ENCODE measurements at regions not wholly inside any gene's neighbourhood (a gene's known extent, or its start where the extent isn't known, plus 50 kb on each side); places are given as distances from the start of the nearest gene placed in this dataset.
A peak's percentile ranks its signal among the peaks of the same experiment; 100 is the strongest.

GRCh38 chr12:91622981-91623380 is 440.4 kb upstream of the DCN start:
- no peaks in the 10 kb centered on the region for H3K79me2 ChIP-seq (ENCODE audit: low read depth)
- intact Hi-C loops (cut with micrococcal nuclease; ENCODE audit: unreplicated experiment), result no loop called here
- TF ChIP-seq CTCF (conservative IDR thresholded peaks at IDR 0.05) (no peak), EZH2 (IDR thresholded peaks at IDR 0.05; ENCODE audit: low read depth) (no peak)
- no peaks in the 10 kb centered on the region for H3K9me3 ChIP-seq (ENCODE audit: insufficient read depth, low read depth)
- peaks cover 5% of the 10 kb centered on the region; the same call in 1 of the 2 replicates for H3F3A ChIP-seq (ENCODE audit: insufficient read depth, low read depth)
- no peaks in the 10 kb centered on the region for H4K20me1 ChIP-seq (ENCODE audit: insufficient read depth)
- no peaks in the 10 kb centered on the region for H3K27me3 ChIP-seq (ENCODE audit: insufficient read depth, low read depth)
- H3K4me3 ChIP-seq, result no peak overlapping the region
- H3K36me3 ChIP-seq (ENCODE audit: low read depth), result no peaks in the 10 kb centered on the region
- H3K4me1 ChIP-seq (replicated peaks; ENCODE audit: insufficient read depth), result peaks cover 10% of the 10 kb centered on the region
- ChIA-PET CTCF (no interaction called here), POLR2A (ENCODE audit: unreplicated experiment) (no interaction called here)
- no peaks in the 10 kb centered on the region for H3K9me2 ChIP-seq (ENCODE audit: insufficient read depth)
- no peak for DNase-seq
- H3K4me2 ChIP-seq, result no peak overlapping the region
- H2AFZ ChIP-seq, result peak overlapping the region; percentile 32; the same call in 1 of the 2 replicates
- BruUV-seq (replicated peaks), result no TSS peak
- no peak overlapping the region for H3K27ac ChIP-seq

- ChIA-PET POLR2A (ENCODE audit: unreplicated experiment) (interaction anchor here (0.7 kb wide), 1 partner anchor 524 kb away, joined by 3 read pairs; no protein-coding TSS in a partner anchor), CTCF (no interaction called here)
- H3K9me2 ChIP-seq (ENCODE audit: insufficient read depth), result no peaks in the 10 kb centered on the region
- H3F3A ChIP-seq (ENCODE audit: insufficient read depth, low read depth), result peaks cover 9% of the 10 kb centered on the region; the same call in 1 of the 2 replicates
- H4K20me1 ChIP-seq (ENCODE audit: insufficient read depth), result no peaks in the 10 kb centered on the region
- intact Hi-C loops (cut with micrococcal nuclease; ENCODE audit: unreplicated experiment), result no loop called here
- no peak overlapping the region for H3K4me3 ChIP-seq
- H3K36me3 ChIP-seq (ENCODE audit: low read depth), result no peaks in the 10 kb centered on the region
- H3K4me2 ChIP-seq, result no peak overlapping the region
- no peak for DNase-seq
- no peaks in the 10 kb centered on the region for H3K9me3 ChIP-seq (ENCODE audit: insufficient read depth, low read depth)
- TF ChIP-seq EZH2 (IDR thresholded peaks at IDR 0.05; ENCODE audit: low read depth) (no peak), CTCF (conservative IDR thresholded peaks at IDR 0.05) (no peak)
- no peaks in the 10 kb centered on the region for H3K27me3 ChIP-seq (ENCODE audit: insufficient read depth, low read depth)
- H3K27ac ChIP-seq, result no peak overlapping the region
- BruUV-seq (replicated peaks), result no TSS peak
- H2AFZ ChIP-seq, result no peak overlapping the region
- H3K4me1 ChIP-seq (replicated peaks; ENCODE audit: insufficient read depth), result peaks cover 19% of the 10 kb centered on the region
- no peaks in the 10 kb centered on the region for H3K79me2 ChIP-seq (ENCODE audit: low read depth)
Measured at GRCh38 chr12:91622037-91622436, 439.4 kb upstream of the DCN start.

GRCh38 chr12:91620992-91621391 is 438.4 kb upstream of the DCN start:
- no peak for DNase-seq
- ChIA-PET POLR2A (ENCODE audit: unreplicated experiment) (no interaction called here), CTCF (no interaction called here)
- no peak for TF ChIP-seq EZH2 (IDR thresholded peaks at IDR 0.05; ENCODE audit: low read depth)
- TF ChIP-seq CTCF (conservative IDR thresholded peaks at IDR 0.05), result no peak
- no peak overlapping the region for H3K27ac ChIP-seq
- H3K36me3 ChIP-seq (ENCODE audit: low read depth), result no peaks in the 10 kb centered on the region
- no peaks in the 10 kb centered on the region for H3K9me3 ChIP-seq (ENCODE audit: insufficient read depth, low read depth)
- no peak overlapping the region for H3K4me3 ChIP-seq
- H3K27me3 ChIP-seq (ENCODE audit: insufficient read depth, low read depth), result no peaks in the 10 kb centered on the region
- no peaks in the 10 kb centered on the region for H4K20me1 ChIP-seq (ENCODE audit: insufficient read depth)
- H3K79me2 ChIP-seq (ENCODE audit: low read depth), result no peaks in the 10 kb centered on the region
- intact Hi-C loops (cut with micrococcal nuclease; ENCODE audit: unreplicated experiment), result no loop called here
- H3K4me1 ChIP-seq (replicated peaks; ENCODE audit: insufficient read depth), result peaks cover 19% of the 10 kb centered on the region
- H3F3A ChIP-seq (ENCODE audit: insufficient read depth, low read depth), result peaks cover 9% of the 10 kb centered on the region; the same call in 1 of the 2 replicates
- BruUV-seq (replicated peaks), result no TSS peak
- H3K4me2 ChIP-seq, result no peak overlapping the region
- no peaks in the 10 kb centered on the region for H3K9me2 ChIP-seq (ENCODE audit: insufficient read depth)
- H2AFZ ChIP-seq, result no peak overlapping the region

Measured in PC-9 (cell line).